GM12891 (cell line): ENCODE measurements at regions not wholly inside any gene's neighbourhood (a gene's known extent, or its start where the extent isn't known, plus 50 kb on each side); places are given as distances from the start of the nearest gene placed in this dataset.

Experiments
- POLR2A ChIP-seq: IDR thresholded peaks from 2 replicates; pipeline ENCODE4 v1.6.1; 2011; ENCODE audit warnings: low read depth, low read length, control low read depth
- POLR2AphosphoS5 ChIP-seq: IDR thresholded peaks from 2 replicates; pipeline ENCODE4 v1.6.1; 2011; ENCODE audit warnings: low read depth, low read length, control low read depth

- TF ChIP-seq POLR2AphosphoS5 (no peak), POLR2A (no peak)
These were observed 298.0 kb upstream of the TET2 start for GRCh38 chr4:104848597-104849225.
